GM13977 (cell line): ENCODE measurements at regions not wholly inside any gene's neighbourhood (a gene's known extent, or its start where the extent isn't known, plus 50 kb on each side); places are given as distances from the start of the nearest gene placed in this dataset.

Experiments
- DNase-seq: peaks from one replicate; pipeline ENCODE4 v3.0.0; 2012; ENCODE audit warnings: low spot score
- in situ Hi-C: fragments of 300-500 bp; cut with MboI; formaldehyde crosslinking; loops from one replicate; pipeline ENCODE4 v1.12.0; 2022; ENCODE audit warnings: low sequenced_read_pairs, low pct_unique_long_range_greater_than_20kb, mixed read lengths, inconsistent platforms; ENCODE audit not compliant: unreplicated experiment
- TF ChIP-seq, protein P1 (sequence below): IDR thresholded peaks from 2 replicates; pipeline ENCODE4 v1.5.1; 2012; ENCODE audit warnings: mild to moderate bottlenecking, control low read depth; ENCODE audit not compliant: insufficient read depth; ENCODE audit errors: extremely low read depth, missing control alignments

DNA sequence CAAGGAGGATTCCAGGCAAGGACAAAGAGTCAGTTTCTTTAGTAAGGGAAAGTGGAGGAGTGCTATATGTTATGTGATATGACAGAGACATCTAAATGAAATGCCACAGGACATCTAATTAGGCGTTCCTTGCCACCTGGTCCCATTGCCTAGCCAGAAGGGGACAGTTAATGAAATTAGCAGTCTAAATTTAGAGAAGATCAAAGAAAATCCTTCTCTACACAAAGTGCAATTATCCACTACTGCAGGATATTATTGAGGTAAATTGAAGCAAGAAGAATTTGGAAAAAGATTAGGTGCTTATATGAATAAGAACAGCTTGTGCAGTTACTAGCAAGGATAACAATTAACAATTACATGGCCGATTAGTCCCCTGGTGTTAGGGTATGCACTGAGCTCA lies 495.3 kb upstream of the NMUR2 start:
- TF ChIP-seq, protein P1, sequence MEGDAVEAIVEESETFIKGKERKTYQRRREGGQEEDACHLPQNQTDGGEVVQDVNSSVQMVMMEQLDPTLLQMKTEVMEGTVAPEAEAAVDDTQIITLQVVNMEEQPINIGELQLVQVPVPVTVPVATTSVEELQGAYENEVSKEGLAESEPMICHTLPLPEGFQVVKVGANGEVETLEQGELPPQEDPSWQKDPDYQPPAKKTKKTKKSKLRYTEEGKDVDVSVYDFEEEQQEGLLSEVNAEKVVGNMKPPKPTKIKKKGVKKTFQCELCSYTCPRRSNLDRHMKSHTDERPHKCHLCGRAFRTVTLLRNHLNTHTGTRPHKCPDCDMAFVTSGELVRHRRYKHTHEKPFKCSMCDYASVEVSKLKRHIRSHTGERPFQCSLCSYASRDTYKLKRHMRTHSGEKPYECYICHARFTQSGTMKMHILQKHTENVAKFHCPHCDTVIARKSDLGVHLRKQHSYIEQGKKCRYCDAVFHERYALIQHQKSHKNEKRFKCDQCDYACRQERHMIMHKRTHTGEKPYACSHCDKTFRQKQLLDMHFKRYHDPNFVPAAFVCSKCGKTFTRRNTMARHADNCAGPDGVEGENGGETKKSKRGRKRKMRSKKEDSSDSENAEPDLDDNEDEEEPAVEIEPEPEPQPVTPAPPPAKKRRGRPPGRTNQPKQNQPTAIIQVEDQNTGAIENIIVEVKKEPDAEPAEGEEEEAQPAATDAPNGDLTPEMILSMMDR = no peak
- no peak for DNase-seq
- in situ Hi-C loops = no loop called here

DNA sequence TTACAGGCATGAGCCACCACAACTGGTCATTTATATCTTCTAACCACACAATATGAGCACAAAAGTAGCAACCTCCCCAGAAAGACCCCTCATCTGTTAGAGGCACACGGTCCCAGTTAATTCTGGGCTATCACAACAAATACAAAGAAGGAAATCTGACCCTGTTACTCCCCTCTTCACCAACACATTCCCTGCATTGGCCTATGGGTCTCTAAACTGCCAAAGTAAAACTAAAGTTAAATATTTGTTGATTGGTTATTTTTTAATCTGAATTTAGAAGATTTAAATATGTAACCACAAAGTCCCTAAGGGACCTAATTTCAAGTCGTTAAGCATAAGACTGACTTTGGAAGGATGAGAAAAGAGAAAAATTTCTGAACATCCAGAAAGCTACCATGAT lies 496.7 kb upstream of the NMUR2 start:
- no peak for DNase-seq
- TF ChIP-seq, protein P1 = no peak
- in situ Hi-C loops = no loop called here

DNA sequence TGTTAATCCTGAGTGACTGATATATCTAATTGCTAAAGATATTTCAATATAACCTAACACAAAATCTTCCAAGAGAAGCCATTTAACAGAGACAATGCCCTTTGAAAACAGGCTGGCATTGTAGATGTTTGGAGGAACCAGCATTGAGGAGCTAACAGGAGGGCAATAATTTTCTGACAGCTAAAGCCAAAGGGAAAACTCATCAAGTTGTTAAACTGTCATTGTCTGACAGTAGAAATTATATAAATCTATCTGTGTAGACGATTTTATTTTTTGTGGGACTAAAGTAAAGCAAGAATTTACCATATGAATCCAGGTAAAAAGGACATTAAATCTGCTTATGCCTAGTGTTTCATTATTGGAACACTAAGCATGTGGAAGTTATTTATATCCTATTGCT lies 500.2 kb upstream of the NMUR2 start:
- in situ Hi-C loops = no loop called here
- TF ChIP-seq, protein P1 = no peak
- no peak for DNase-seq

DNA sequence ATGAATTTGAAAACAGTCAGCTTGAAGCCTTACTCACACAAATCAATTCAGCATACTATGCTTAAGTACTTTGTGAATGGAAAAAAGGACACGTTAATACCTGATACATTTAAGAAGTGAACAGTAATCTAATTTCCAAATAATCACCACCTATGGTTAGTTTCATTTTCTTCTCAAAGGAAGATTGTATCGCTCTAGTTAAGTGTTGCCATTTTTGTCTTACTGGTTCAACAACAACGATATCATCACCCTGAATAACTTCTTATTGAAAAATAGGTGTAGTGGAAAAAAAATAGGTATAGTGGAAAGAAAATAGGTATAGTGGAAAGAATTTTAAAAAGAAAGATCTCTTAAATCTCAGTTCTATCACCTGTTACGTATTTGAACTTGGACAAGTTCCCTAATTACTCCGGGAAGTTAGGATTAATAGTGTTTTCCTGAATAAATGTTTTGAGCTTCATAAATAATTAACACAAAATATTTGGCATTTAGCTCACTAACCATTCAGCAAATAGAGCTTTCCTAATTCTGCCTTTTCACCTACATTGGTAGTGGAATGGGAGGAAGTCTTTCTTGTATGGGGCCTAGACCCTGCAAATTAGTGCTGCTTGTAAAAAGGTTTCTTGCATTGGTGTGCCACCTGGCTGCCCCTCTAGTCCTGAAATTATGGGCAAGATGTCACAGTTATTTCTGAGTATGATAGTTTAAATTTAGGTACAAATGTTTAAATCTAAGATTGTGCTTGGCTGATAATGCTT lies 502.6 kb upstream of the NMUR2 start:
- in situ Hi-C loops = no loop called here
- DNase-seq = no peak
- TF ChIP-seq, protein P1 = no peak

DNA sequence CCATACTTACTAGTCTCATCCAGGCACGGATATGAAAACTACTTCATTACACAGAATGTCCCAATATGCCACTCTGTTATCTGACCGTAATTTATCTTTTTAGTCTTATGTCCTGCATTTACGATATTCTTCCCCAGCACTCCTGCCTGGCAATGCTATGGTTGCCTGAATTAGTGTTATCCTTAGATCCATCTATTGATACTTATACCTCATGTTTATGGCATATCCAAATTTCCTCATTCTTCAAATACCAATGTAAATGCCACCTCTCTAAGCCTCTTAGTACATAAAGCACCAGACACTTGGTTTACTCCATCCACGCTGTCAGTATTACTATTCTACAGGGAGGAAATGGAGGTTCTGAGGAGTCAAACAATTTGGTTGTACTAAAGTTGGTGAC lies 507.8 kb upstream of the NMUR2 start:
- in situ Hi-C loops = no loop called here
- TF ChIP-seq, protein P1 = no peak
- no peak for DNase-seq

DNA sequence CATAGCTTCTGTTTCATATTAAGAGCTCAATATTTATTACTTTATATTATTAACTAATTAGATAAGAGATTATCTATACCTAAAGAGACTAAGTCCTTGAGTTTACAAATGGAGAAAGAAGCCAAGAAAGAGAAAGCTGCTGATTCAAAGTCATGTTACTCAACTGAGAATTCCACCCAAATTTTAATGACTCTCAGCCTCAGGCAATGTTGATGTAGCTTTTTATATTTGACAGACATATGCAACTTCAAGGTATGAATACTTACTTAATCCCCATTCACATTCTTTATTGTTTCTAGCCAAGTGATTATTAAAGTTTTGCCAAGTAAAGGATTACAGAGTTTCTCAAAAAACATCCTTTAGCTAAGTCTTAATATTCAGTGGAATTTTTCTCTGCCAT lies 527.5 kb upstream of the NMUR2 start:
- DNase-seq = no peak
- TF ChIP-seq, protein P1 = no peak
- in situ Hi-C loops = no loop called here

DNA sequence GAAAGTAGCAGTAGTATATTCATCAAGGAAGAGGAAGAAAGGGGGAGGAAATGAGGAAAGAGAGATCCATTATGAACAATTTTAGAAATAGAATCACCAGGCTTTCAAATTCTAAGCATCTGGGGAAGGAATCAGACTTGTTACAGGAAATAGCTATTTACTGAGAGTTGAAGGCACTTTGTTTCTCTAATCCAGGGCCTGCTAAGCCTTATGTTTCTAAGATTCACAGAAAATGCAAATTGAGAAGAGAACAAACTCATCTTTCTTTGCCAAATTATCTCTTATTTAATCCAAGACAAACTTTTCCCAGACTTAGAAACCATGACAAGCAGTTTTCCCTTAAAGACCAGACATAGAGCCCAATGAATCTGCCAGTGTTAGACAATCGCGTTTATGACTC lies 528.0 kb upstream of the NMUR2 start:
- DNase-seq = no peak
- in situ Hi-C loops = no loop called here
- TF ChIP-seq, protein P1 = no peak
